B cell (primary cell): ENCODE measurements at regions not wholly inside any gene's neighbourhood (a gene's known extent, or its start where the extent isn't known, plus 50 kb on each side); places are given as distances from the start of the nearest gene placed in this dataset.

Experiments used
- ATAC-seq: fragments of 200-7000 bp; cut with Tn5 transposase; one replicate; pipeline ENCODE4 v1.10.0; 2021; ENCODE audit warnings: low read depth, mild to moderate bottlenecking, moderate number of reproducible peaks, moderate library complexity
- CTCF ChIA-PET: fragments of 350-600 bp; sonication (Branson Sonifier 250); formaldehyde crosslinking; loops from one replicate; lab custom pipeline; 2021; ENCODE audit warnings: antibody characterized with exemption, inconsistent platforms; lab: Charles Lee
- POLR2A ChIA-PET: fragments of 350-600 bp; sonication (Branson Sonifier 250); formaldehyde crosslinking; loops from one replicate; lab custom pipeline; 2021; ENCODE audit warnings: antibody characterized with exemption; lab: Charles Lee
- DNase-seq: peaks from one replicate; pipeline ENCODE4 v3.0.0; 2013
- H2AFZ ChIP-seq: 2 replicates; pipeline ENCODE4 v1.6.1; 2012; ENCODE audit warnings: mild to moderate bottlenecking, low read depth, low read length; ENCODE audit not compliant: insufficient read depth, poor library complexity, severe bottlenecking
- H3K27ac ChIP-seq, 2 donors: 1 replicate in 1 of 2; 2 replicates in 1 of 2; pipeline ENCODE4 v1.5.1; 2012 to 2013; ENCODE audit warnings: low read length in 2 of 2, mild to moderate bottlenecking in 2 of 2, moderate library complexity in 1 of 2
- H3K27me3 ChIP-seq, 4 experiments: fragments of 200-600 bp in 1 of 4; sonication (generic) in 1 of 4; replicated peaks in 1 of 4; 1 replicate in 2 of 4; 2 replicates in 2 of 4; pipeline versions ENCODE4 v1.6.1 to v1.7.0; 2013 to 2016; ENCODE audit warnings: low read length in 3 of 4, mild to moderate bottlenecking in 2 of 4, mixed read lengths in 1 of 4, moderate library complexity in 1 of 4; ENCODE audit not compliant: insufficient read depth in 4 of 4, control insufficient read depth in 3 of 4; ENCODE audit errors: control extremely low read depth in 1 of 4
- H3K36me3 ChIP-seq, 2 experiments: replicated peaks in 1 of 2; 1 replicate in 1 of 2; 2 replicates in 1 of 2; pipeline versions ENCODE4 v1.6.1 to v1.7.1; 2013; ENCODE audit warnings: low read length in 1 of 2; ENCODE audit not compliant: insufficient read depth in 2 of 2, control insufficient read depth in 1 of 2; ENCODE audit errors: control extremely low read depth in 1 of 2, extremely low read depth in 1 of 2
- H3K4me1 ChIP-seq, 2 donors: fragments of 200-600 bp in 1 of 2; sonication (generic) in 1 of 2; 1 replicate in 1 of 2; 2 replicates in 1 of 2; pipeline versions ENCODE4 v1.5.1 to v1.6.1; 2013 to 2017; ENCODE audit warnings: low read length in 2 of 2; ENCODE audit not compliant: control insufficient read depth in 2 of 2, insufficient read depth in 2 of 2
- H3K4me2 ChIP-seq: replicated peaks from 2 replicates; pipeline ENCODE3; 2012; ENCODE audit warnings: mild to moderate bottlenecking, low read depth, low read length; ENCODE audit not compliant: poor library complexity, severe bottlenecking
- H3K4me3 ChIP-seq, 5 experiments: fragments of 200-600 bp in 1 of 5; sonication (generic) in 1 of 5; 1 replicate in 3 of 5; 2 replicates in 2 of 5; pipeline versions ENCODE4 v1.5.1 to v1.7.0; 2011 to 2016; ENCODE audit warnings: low read length in 4 of 5, mild to moderate bottlenecking in 4 of 5, low read depth in 2 of 5, control low read depth in 1 of 5, moderate library complexity in 1 of 5; ENCODE audit not compliant: insufficient read depth in 1 of 5; ENCODE audit errors: control extremely low read depth in 1 of 5, extremely low read depth in 1 of 5
- H3K79me2 ChIP-seq: fragments of 200-600 bp; sonication (generic); one replicate; pipeline ENCODE4 v1.6.0; 2016; ENCODE audit warnings: low read length; ENCODE audit not compliant: control insufficient read depth, insufficient read depth
- H3K9ac ChIP-seq: fragments of 200-600 bp; sonication (generic); 2 replicates; pipeline ENCODE4 v1.6.1; 2017; ENCODE audit warnings: mild to moderate bottlenecking, low read length, moderate library complexity
- H3K9me3 ChIP-seq, 3 donors: one replicate each; pipeline versions ENCODE4 v1.6.1 to v1.7.1; 2013; ENCODE audit warnings: low read length in 2 of 3; ENCODE audit not compliant: control insufficient read depth in 2 of 3, insufficient read depth in 1 of 3; ENCODE audit errors: control extremely low read depth in 1 of 3
- H4K20me1 ChIP-seq: 2 replicates; pipeline ENCODE4 v1.6.0; 2012; ENCODE audit warnings: mild to moderate bottlenecking, low read length; ENCODE audit not compliant: insufficient read depth, control insufficient read depth, poor library complexity, severe bottlenecking
- H3K27ac Mint-ChIP-seq: one replicate; pipeline ENCODE4 v1.8.0; 2021; ENCODE audit warnings: mixed read lengths
- H3K27me3 Mint-ChIP-seq: one replicate; pipeline ENCODE4 v1.8.0; 2021; ENCODE audit warnings: mixed read lengths
- H3K4me1 Mint-ChIP-seq: one replicate; pipeline ENCODE4 v1.8.0; 2021; ENCODE audit warnings: mixed read lengths
- H3K4me3 Mint-ChIP-seq: one replicate; pipeline ENCODE4 v1.8.0; 2021; ENCODE audit warnings: mixed read lengths
- H3K9me3 Mint-ChIP-seq: one replicate; pipeline ENCODE4 v1.8.0; 2022; ENCODE audit warnings: mixed read lengths; ENCODE audit not compliant: insufficient read depth
- CTCF ChIP-seq: fragments of 200-600 bp; IDR thresholded peaks from one replicate; pipeline ENCODE4 v1.8.0; 2022; ENCODE audit warnings: antibody characterized with exemption, mild to moderate bottlenecking
- EZH2 ChIP-seq: IDR thresholded peaks from 2 replicates; pipeline ENCODE4 v1.6.1; 2012; ENCODE audit warnings: borderline replicate concordance, low read depth, mild to moderate bottlenecking, moderate library complexity, low read length; ENCODE audit not compliant: insufficient read depth, poor library complexity, severe bottlenecking
- WGBS: methylation state at CpG from one replicate; pipeline ENCODE4 v1.1.5; 2013; ENCODE audit warnings: missing lambda C conversion rate; ENCODE audit not compliant: insufficient coverage; 5-methylcytosine and 5-hydroxymethylcytosine counted together
- intact Hi-C: fragments of 100-400 bp; cut with micrococcal nuclease; formaldehyde crosslinking; loops from one replicate; pipeline ENCODE4 v1.10.0; 2022

GRCh38 chr4:175891231-175891630, 79.2 kb upstream of the GPM6A start:
- Mint-ChIP-seq H3K4me1 (no peaks in the 10 kb centered on the region), H3K27ac (no peak overlapping the region)
- POLR2A ChIA-PET, result no interaction called here

GRCh38 chr4:175891851-175892250, 79.8 kb upstream of the GPM6A start:
- no peaks in the 10 kb centered on the region for H3K36me3 ChIP-seq
- CTCF ChIA-PET, result no interaction called here
- H3K27me3 Mint-ChIP-seq, result no peaks in the 10 kb centered on the region
- no peak overlapping the region for H3K4me3 ChIP-seq
- TF ChIP-seq CTCF, result no peak
- TF ChIP-seq EZH2, result no peak
- no peak overlapping the region for H2AFZ ChIP-seq
- H4K20me1 ChIP-seq, result no peaks in the 10 kb centered on the region
- H3K4me1 ChIP-seq, result no peaks in the 10 kb centered on the region
- no peak for ATAC-seq
- no peak overlapping the region for H3K4me3 Mint-ChIP-seq
- no peaks in the 10 kb centered on the region for H3K27me3 ChIP-seq
- DNase-seq, result peak; percentile 5
- intact Hi-C loops, result loop anchor here (5.0 kb wide), 1 partner anchor 1525 kb away; no protein-coding TSS in a partner anchor
- no CpG with 5 or more reads among the region's 2 CpGs for WGBS
- H3K4me2 ChIP-seq, result no peak overlapping the region
- H3K79me2 ChIP-seq, result no peaks in the 10 kb centered on the region
- POLR2A ChIA-PET, result no interaction called here
- H3K27ac ChIP-seq, result no peak overlapping the region
- H3K9me3 Mint-ChIP-seq, result no peaks in the 10 kb centered on the region
- H3K4me1 Mint-ChIP-seq, result no peaks in the 10 kb centered on the region
- H3K9ac ChIP-seq, result no peak overlapping the region
- H3K9me3 ChIP-seq, result peaks cover 0 to 1% (median 0%) of the 10 kb centered on the region in 3 donors
- H3K27ac Mint-ChIP-seq, result no peak overlapping the region

More at GRCh38 chr4:175891231-175891630, 79.2 kb upstream of the GPM6A start:
- intact Hi-C loops, result loop anchor here (5.0 kb wide), 1 partner anchor 1524 kb away; no protein-coding TSS in a partner anchor
- no peak for TF ChIP-seq CTCF
- TF ChIP-seq EZH2, result no peak
- no peaks in the 10 kb centered on the region for H3K4me1 ChIP-seq
- no peaks in the 10 kb centered on the region for H3K9me3 Mint-ChIP-seq
- no CpG with 5 or more reads among the region's 4 CpGs for WGBS
- no peak overlapping the region for H2AFZ ChIP-seq
- H3K4me2 ChIP-seq, result no peak overlapping the region
- H4K20me1 ChIP-seq, result no peaks in the 10 kb centered on the region
- H3K4me3 Mint-ChIP-seq, result no peak overlapping the region
- no peaks in the 10 kb centered on the region for H3K79me2 ChIP-seq
- no peak for ATAC-seq
- H3K36me3 ChIP-seq, result no peaks in the 10 kb centered on the region
- H3K9ac ChIP-seq, result no peak overlapping the region
- CTCF ChIA-PET, result no interaction called here
- no peaks in the 10 kb centered on the region for H3K27me3 Mint-ChIP-seq
- no peak overlapping the region for H3K27ac ChIP-seq
- H3K9me3 ChIP-seq, result peaks cover 0 to 1% (median 0%) of the 10 kb centered on the region in 3 donors
- DNase-seq, result no peak
- no peaks in the 10 kb centered on the region for H3K27me3 ChIP-seq
- H3K4me3 ChIP-seq, result no peak overlapping the region
